ENCODE measurements at regions not wholly inside any gene's neighbourhood (a gene's known extent, or its start where the extent isn't known, plus 50 kb on each side); places are given as distances from the start of the nearest gene placed in this dataset.

DNA sequence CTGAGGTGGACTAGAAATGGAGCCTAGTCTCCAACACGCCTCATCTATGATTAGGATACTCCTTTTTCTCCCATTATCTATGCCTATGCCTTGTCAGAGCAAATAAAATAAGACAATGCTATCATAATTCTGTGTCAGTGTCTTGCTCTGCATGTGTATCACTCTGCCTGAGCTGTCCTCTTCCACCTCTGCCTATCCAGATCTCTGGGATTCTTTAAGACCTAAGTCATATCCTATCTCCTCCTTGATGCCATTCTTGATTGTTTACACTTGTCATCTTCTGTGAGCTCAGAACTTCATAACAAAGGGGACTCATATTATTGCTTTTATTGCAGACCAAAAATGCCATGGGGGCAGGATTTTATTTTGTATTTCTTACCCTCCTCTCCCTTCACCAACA lies 351.2 kb upstream of the C9orf72 start:
- DNase-seq = no peak

GRCh38 chr9:27925815-27926214 lies 352.5 kb upstream of the C9orf72 start:
- DNase-seq = no peak

DNA sequence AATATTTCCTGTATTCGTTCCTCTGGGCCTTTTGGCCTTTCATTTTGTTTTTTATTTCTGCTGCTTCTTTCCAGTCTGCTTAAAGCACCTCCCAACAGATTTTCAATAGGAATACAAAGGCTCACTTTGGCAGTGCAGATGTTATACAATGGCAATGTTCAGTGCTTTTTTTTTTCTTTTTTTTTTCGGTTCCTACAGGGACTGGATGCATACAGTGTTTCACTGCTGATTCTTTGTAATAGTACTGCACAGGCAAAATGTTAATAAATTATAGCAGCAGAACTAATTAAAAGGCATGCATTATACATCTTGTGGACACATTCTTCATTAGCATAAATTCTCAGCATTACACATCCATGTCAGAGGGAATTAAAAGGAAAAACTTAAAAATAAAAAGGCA lies 356.6 kb upstream of the C9orf72 start:
- DNase-seq = no peak

DNA sequence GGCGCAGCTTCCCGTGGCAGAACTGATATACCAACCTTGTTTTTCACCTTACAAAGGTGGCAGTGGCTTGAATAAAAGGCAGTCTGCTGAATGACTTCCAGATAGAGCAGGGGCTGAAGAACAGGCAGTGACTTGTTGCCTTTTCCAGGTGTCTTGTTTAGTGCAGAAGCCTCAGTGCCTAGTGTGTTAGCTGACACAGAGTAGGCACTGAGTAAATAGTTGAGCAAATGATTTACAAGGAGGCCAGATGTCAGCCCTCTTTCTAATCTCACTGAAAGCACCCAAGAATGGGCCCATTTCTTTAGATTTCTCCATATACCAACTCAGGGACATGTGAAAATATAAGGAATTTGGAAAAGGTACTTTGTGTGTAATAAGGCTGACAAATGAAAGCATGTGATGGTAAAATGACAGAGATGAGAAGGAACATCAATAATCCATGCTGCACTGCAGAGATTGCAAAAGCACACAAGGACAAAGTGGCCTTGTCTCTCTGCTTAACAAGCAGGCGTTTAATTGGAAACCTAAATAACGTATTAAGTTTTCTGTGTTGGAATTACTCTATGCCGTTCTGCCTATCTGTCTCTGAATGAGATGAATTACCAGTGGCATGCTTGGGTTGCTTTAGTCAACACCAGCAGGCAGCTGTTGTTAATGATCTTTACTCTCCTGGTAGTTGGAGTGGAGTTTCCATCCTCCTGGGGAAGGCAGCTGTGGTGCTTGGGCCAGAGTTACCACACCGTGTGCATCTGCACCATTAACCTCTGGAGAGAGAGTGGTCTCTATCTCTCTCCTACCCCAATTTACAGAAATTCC lies 360.1 kb upstream of the C9orf72 start:
- DNase-seq = no peak

DNA sequence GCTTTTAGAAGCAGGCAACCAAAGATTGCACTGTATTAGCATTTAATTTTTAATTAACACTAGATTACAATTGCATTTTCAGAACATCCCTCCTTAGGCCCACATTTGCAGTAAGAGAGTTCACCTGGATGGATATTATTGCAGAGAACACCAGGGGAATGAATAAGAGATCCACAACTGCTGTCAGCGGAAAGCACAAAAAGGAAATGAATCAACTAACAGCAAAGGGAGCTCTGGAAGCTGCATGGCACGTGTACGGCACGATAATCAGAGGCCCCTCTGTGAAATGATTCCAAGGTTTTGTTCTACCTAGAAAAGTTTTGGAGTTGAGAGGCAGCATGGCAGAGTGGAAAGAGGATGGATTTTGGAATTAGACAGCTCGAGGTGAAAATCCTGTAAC lies 361.2 kb upstream of the C9orf72 start:
- no peak for DNase-seq

DNA sequence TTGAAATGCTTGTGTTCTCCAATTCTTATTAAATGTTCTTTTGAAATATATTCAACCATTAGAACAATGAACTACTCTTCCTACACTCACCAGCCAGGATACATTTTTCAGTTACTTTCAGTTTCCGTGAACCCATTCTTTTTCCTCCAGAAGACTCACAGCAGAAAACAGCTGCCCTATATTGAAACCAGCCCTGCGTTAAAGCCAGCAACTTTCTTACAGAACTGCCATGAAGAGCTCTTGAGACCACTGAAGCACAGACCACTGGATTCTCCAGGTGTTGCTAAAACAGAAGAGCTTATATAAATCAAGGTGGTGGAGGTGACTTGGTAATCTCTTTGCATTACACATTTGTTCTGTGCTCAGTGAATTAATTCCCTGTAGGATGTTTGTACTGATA lies 365.9 kb upstream of the C9orf72 start:
- DNase-seq = no peak

DNA sequence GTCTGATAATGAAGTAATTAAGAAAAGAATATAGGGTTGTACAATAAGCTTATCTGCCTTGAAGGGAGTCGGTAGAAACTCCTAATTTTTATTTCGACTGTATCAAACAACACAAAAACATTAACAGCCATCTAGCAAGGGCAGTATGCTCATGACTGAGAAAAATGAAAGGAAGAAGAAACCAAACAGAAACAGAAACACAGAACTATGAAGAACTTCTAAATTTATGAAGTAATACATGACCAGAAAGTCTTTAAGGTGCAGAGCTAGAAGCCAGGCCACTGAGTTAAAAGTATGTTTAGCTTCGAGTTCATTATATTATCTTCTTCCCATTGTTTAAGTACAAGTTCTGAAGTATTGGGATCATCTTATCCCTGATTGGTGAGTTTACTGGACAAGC lies 367.3 kb upstream of the C9orf72 start:
- no peak for DNase-seq

GRCh38 chr9:27943501-27943900 lies 370.2 kb upstream of the C9orf72 start:
- no peak for DNase-seq

- no peak for DNase-seq
Observed at GRCh38 chr9:27945386-27945785, 372.1 kb upstream of the C9orf72 start.

DNA sequence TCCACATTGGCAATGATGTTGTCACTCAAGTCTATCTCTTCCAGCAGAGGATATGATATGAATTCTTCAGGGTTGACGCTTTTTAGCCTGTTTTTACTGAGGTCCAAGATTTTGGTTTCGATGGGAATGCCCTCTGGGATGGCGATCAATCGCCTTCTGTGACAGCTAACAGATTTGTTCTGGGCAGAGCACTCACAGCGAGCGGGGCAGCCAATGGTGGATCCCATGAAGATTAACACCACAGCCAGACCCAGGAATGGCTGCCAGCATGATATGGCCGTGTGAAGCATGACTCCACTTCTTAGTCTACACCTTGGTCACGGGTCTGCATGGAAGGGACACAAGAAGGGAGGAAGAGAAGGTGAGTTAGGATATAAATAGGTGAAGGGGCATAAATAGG lies 377.1 kb upstream of the C9orf72 start:
- no peak for DNase-seq

DNA sequence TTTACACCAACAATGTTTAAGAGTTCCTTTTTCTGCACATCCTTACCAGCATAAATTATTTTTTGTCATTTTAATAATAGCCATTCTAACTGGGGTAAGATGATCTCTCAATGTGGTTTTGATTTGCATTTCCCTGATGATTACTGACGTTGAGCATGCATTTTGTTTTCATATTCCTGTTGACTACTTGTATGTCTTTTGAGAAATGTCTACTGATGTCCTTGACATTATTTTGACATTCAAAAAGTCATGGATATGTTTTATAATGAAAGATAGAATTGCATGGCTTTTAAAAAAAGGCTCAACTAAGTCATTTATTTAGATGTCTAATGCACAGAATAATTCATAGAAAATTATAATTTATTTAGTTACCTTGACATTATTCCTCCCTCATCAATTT lies 381.6 kb upstream of the C9orf72 start:
- no peak for DNase-seq

GRCh38 chr9:27963836-27964235 lies 390.6 kb upstream of the C9orf72 start:
- no peak for DNase-seq

DNA sequence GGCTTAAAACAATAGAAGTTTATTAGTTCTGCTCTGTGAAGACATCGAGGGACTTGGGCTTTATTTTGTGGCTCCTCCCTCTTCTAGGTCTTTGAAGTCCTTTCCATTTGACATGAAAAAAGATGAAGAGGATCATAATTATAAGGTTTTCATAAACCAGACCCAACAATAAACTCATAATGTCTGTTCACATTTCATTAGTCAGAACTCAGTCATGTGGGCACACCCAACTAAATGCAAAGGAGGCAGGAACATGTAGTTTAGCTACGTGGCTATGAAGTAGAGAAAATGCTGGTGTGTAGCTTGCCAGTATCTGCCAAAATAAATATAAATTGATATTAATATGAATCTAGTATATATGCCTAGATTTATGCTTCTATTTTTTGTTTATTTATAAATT lies 393.9 kb upstream of the C9orf72 start:
- no peak for DNase-seq

DNA sequence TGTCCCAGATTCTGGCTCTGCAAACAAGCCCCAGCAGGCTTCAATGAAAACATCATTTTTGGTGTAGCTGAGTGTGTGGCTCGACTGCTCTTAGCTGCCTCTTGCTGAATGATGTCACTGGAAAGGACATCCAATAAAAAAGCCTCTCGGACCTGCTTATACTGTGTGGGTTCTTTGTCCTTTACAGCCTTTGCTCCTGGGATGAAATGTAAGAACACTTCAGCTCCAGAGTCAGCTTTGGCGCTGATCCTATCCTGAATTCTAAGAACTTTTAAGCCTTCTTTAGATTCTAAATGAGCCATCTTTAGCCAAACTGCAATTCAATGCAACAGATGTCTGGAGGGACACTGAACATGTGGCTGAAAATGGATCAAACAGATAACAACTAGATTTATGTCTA lies 404.6 kb upstream of the C9orf72 start:
- DNase-seq = no peak

DNA sequence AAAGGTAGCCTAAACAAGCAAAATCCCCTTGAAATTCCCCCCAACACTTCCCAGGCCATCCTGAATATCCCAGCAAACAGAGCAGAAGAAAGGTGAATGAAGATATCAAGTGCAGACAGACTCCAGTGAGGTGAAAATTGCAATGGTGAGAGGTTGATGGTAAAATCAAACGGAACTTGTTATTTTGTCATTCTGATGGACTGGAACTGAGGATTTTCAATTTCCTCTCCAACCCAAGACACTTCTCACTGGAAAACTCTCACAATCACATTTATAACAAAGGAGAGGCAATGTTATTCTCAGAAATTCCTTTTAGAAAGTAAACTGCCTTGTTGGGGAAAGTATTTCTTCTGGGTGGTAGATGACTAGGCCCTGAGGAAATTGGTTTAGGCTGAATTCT lies 412.4 kb upstream of the C9orf72 start:
- DNase-seq = no peak

DNA sequence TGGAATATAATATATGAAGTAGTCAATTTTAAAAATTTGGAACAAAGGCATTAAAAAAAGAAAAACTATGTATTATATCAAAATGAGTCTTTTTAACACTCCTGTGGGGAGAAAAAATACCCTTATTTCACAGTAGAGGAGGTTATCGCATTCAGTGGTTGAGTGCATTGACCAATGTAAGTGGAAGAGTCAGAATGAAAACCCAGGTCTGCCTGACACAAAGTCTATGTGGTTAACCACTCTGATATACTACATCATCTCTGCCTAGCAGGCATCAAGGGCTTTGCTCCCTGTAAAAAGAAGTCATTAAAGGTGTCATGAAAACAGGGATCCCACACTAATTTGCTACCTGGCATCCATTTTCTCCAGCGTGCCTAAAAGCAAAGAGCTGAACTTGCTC lies 417.2 kb upstream of the C9orf72 start:
- no peak for DNase-seq

DNA sequence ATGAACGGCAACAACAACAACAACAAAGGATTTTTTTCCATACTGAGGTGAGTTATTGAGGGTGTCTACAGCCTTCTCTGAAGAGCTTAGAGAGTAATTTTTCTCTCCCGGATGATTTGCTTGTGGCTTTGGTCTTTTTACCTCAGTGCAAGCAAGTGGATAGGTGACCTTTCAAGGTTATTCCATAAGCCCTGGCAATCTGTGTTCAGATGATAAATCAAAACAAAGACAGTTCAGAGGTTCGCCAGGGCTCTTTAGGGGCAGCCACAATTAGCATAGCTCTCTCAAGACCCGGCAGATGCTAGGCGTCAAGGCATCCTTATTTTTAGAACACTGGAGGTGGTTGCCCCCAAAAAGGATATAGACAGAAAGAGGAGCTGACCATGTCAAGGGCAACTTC lies 417.9 kb upstream of the C9orf72 start:
- DNase-seq = no peak

DNA sequence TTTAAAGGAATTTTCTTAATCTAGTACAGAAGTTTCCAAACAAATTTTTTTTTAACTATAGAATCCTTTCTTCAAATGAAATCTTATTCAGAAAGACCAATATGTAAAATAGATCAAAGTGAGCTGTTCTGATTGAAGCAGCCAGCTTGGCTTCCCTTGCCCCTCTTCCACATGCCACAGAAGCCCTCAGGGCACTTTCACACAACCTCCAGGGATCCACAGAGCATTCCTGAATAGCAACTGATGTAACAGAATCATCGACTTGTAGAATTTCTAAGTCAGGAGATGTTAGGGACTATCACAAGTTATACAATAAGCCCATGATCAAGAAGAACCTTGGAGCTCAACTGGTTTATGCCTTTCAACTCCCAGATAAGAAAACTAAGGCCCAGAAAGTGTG lies 427.8 kb upstream of the C9orf72 start:
- no peak for DNase-seq

- no peak for DNase-seq
Observed at GRCh38 chr9:28004900-28005299, 431.6 kb upstream of the C9orf72 start.

GRCh38 chr9:28005779-28006178 lies 432.5 kb upstream of the C9orf72 start:
- DNase-seq = no peak

- no peak for DNase-seq
Observed at GRCh38 chr9:28007097-28007817, 434.0 kb upstream of the C9orf72 start.

GRCh38 chr9:28014212-28014611 lies 440.9 kb upstream of the C9orf72 start:
- DNase-seq = no peak

GRCh38 chr9:28024676-28025075 lies 451.4 kb upstream of the C9orf72 start:
- no peak for DNase-seq

DNA sequence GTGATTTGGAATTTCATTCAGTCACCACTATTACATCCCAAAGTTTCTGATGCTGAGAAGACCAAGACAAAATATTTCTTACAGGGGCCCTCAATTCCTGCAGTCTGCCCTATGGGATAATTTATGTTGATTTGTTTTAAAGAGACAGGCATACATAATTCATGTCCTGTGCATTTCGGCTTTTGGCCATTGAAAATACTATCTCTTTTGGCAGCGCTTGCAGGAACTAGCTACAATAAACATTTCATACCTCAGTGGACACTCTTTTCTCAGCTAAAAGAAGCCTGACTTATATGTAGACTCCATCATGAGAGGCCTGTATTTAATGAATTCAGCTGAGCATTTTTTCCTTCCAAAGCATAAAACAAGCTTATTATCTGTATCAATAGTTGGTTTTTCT lies 451.9 kb upstream of the C9orf72 start:
- DNase-seq = no peak
